ENCODE measurements at regions not wholly inside any gene's neighbourhood (a gene's known extent, or its start where the extent isn't known, plus 50 kb on each side); places are given as distances from the start of the nearest gene placed in this dataset.
A peak's percentile ranks its signal among the peaks of the same experiment; 100 is the strongest.

GRCh38 chr6:80733641-80734040 is 627.2 kb downstream of the BCKDHB start:
- no peak for DNase-seq (ENCODE audit: low read depth, low spot score)

GRCh38 chr6:80728830-80729229 is 622.4 kb downstream of the BCKDHB start:
- no peak for DNase-seq (ENCODE audit: low read depth, low spot score)

GRCh38 chr6:80728101-80728750 is 621.8 kb downstream of the BCKDHB start:
- no peak for DNase-seq (ENCODE audit: low read depth, low spot score)

- no peak for DNase-seq (ENCODE audit: low read depth, low spot score)
Observed at GRCh38 chr6:80725156-80725930, 618.9 kb downstream of the BCKDHB start.

GRCh38 chr6:80720824-80721223 is 614.4 kb downstream of the BCKDHB start:
- no peak for DNase-seq (ENCODE audit: low read depth, low spot score)

- no peak for DNase-seq (ENCODE audit: low read depth, low spot score)
Observed at GRCh38 chr6:80714513-80714912, 608.0 kb downstream of the BCKDHB start.

GRCh38 chr6:80698459-80698858 is 592.0 kb downstream of the BCKDHB start:
- no peak for DNase-seq (ENCODE audit: low read depth, low spot score)

- DNase-seq (ENCODE audit: low read depth, low spot score): peak; percentile 38
Observed at GRCh38 chr6:80696268-80696667, 589.8 kb downstream of the BCKDHB start.

GRCh38 chr6:80690551-80691131 is 584.2 kb downstream of the BCKDHB start:
- no peak for DNase-seq (ENCODE audit: low read depth, low spot score)

GRCh38 chr6:80689716-80690395 is 583.4 kb downstream of the BCKDHB start:
- no peak for DNase-seq (ENCODE audit: low read depth, low spot score)

- no peak for DNase-seq (ENCODE audit: low read depth, low spot score)
Observed at GRCh38 chr6:80679992-80680391, 573.5 kb downstream of the BCKDHB start.

- no peak for DNase-seq (ENCODE audit: low read depth, low spot score)
Observed at GRCh38 chr6:80676386-80676785, 569.9 kb downstream of the BCKDHB start.

GRCh38 chr6:80674669-80675068 is 568.2 kb downstream of the BCKDHB start:
- DNase-seq (ENCODE audit: low read depth, low spot score): no peak

- no peak for DNase-seq (ENCODE audit: low read depth, low spot score)
Observed at GRCh38 chr6:80673367-80673766, 566.9 kb downstream of the BCKDHB start.

GRCh38 chr6:80667006-80667405 is 560.5 kb downstream of the BCKDHB start:
- DNase-seq (ENCODE audit: low read depth, low spot score): no peak

GRCh38 chr6:80658926-80659325 is 552.5 kb downstream of the BCKDHB start:
- no peak for DNase-seq (ENCODE audit: low read depth, low spot score)

GRCh38 chr6:80647156-80647555 is 540.7 kb downstream of the BCKDHB start:
- no peak for DNase-seq (ENCODE audit: low read depth, low spot score)

GRCh38 chr6:80643881-80644280 is 537.4 kb downstream of the BCKDHB start:
- no peak for DNase-seq (ENCODE audit: low read depth, low spot score)

GRCh38 chr6:80642452-80642851 is 536.0 kb downstream of the BCKDHB start:
- no peak for DNase-seq (ENCODE audit: low read depth, low spot score)

- DNase-seq (ENCODE audit: low read depth, low spot score): no peak
Observed at GRCh38 chr6:80641591-80641990, 535.1 kb downstream of the BCKDHB start.

- no peak for DNase-seq (ENCODE audit: low read depth, low spot score)
Observed at GRCh38 chr6:80640176-80640575, 533.7 kb downstream of the BCKDHB start.

- DNase-seq (ENCODE audit: low read depth, low spot score): no peak
Observed at GRCh38 chr6:80639181-80639629, 532.7 kb downstream of the BCKDHB start.
